Brain pericyte (primary cell): ENCODE measurements at regions not wholly inside any gene's neighbourhood (a gene's known extent, or its start where the extent isn't known, plus 50 kb on each side); places are given as distances from the start of the nearest gene placed in this dataset.

Source experiments
- DNase-seq: peaks from one replicate; pipeline ENCODE4 v3.0.0-alpha.2; 2012; ENCODE audit warnings: low read depth, low spot score

GRCh38 chr11:45554230-45554967, 111.0 kb downstream of the CHST1 start:
- DNase-seq, result no peak

- DNase-seq, result no peak
Observed at GRCh38 chr11:45553383-45553936, 112.0 kb downstream of the CHST1 start.

GRCh38 chr11:45551191-45551713, 114.2 kb downstream of the CHST1 start:
- DNase-seq, result no peak

GRCh38 chr11:45549257-45549656, 116.2 kb downstream of the CHST1 start:
- DNase-seq, result no peak

GRCh38 chr11:45546366-45546765, 119.1 kb downstream of the CHST1 start:
- DNase-seq, result no peak

GRCh38 chr11:45544826-45545225, 120.6 kb downstream of the CHST1 start:
- DNase-seq, result no peak

GRCh38 chr11:45543808-45544422, 121.5 kb downstream of the CHST1 start:
- DNase-seq, result no peak

GRCh38 chr11:45543081-45543480, 122.3 kb downstream of the CHST1 start:
- no peak for DNase-seq

- DNase-seq, result no peak
Observed at GRCh38 chr11:45541693-45542434, 123.6 kb downstream of the CHST1 start.

GRCh38 chr11:45538939-45539338, 126.5 kb downstream of the CHST1 start:
- no peak for DNase-seq

GRCh38 chr11:45538363-45538762, 127.1 kb downstream of the CHST1 start:
- no peak for DNase-seq

- no peak for DNase-seq
Observed at GRCh38 chr11:45537614-45538013, 127.8 kb downstream of the CHST1 start.

GRCh38 chr11:45535033-45535432, 130.4 kb downstream of the CHST1 start:
- DNase-seq, result no peak

- no peak for DNase-seq
Observed at GRCh38 chr11:45534132-45534531, 131.3 kb downstream of the CHST1 start.

GRCh38 chr11:45532546-45532945, 132.9 kb downstream of the CHST1 start:
- no peak for DNase-seq

- no peak for DNase-seq
Observed at GRCh38 chr11:45530776-45531175, 134.6 kb downstream of the CHST1 start.

GRCh38 chr11:45530111-45530510, 135.3 kb downstream of the CHST1 start:
- DNase-seq, result no peak

GRCh38 chr11:45528435-45528834, 137.0 kb downstream of the CHST1 start:
- no peak for DNase-seq

- DNase-seq, result no peak
Observed at GRCh38 chr11:45527898-45528297, 137.5 kb downstream of the CHST1 start.

GRCh38 chr11:45525393-45525792, 140.0 kb downstream of the CHST1 start:
- DNase-seq, result no peak

GRCh38 chr11:45523760-45524159, 141.7 kb downstream of the CHST1 start:
- DNase-seq, result no peak
